Neuronal stem cell (in vitro differentiated cells): ENCODE measurements at regions not wholly inside any gene's neighbourhood (a gene's known extent, or its start where the extent isn't known, plus 50 kb on each side); places are given as distances from the start of the nearest gene placed in this dataset.

Experiments used
- DNase-seq: peaks from one replicate; pipeline ENCODE4 v3.0.0-alpha.2; 2013; ENCODE audit warnings: low spot score
- H2AFZ ChIP-seq: one replicate; pipeline ENCODE4 v1.6.1; 2013; ENCODE audit warnings: mild to moderate bottlenecking, low read length, inconsistent platforms
- H2AK5ac ChIP-seq: 2 replicates; pipeline ENCODE4 v1.6.1; 2013; ENCODE audit warnings: low read depth, mild to moderate bottlenecking, inconsistent platforms, low read length, moderate library complexity, mixed read lengths
- H2BK120ac ChIP-seq: 2 replicates; pipeline ENCODE4 v1.6.1; 2013; ENCODE audit warnings: low read depth, mild to moderate bottlenecking, inconsistent platforms, low read length, moderate library complexity, mixed read lengths
- H2BK12ac ChIP-seq: one replicate; pipeline ENCODE4 v1.6.1; 2013; ENCODE audit warnings: low read length, inconsistent platforms
- H2BK15ac ChIP-seq: 2 replicates; pipeline ENCODE4 v1.6.1; 2013; ENCODE audit warnings: mild to moderate bottlenecking, low read length, inconsistent platforms, mixed read lengths
- H2BK5ac ChIP-seq: one replicate; pipeline ENCODE4 v1.6.1; 2013; ENCODE audit warnings: inconsistent platforms, mild to moderate bottlenecking, low read length, moderate library complexity
- H3K14ac ChIP-seq: one replicate; pipeline ENCODE4 v1.6.1; 2013; ENCODE audit warnings: low read length, inconsistent platforms
- H3K18ac ChIP-seq: 2 replicates; pipeline ENCODE4 v1.6.1; 2013; ENCODE audit warnings: low read length, inconsistent platforms
- H3K23ac ChIP-seq: 2 replicates; pipeline ENCODE4 v1.6.1; 2013; ENCODE audit warnings: low read depth, mild to moderate bottlenecking, mixed read lengths, low read length, inconsistent platforms; ENCODE audit not compliant: poor library complexity
- H3K27ac ChIP-seq: replicated peaks from 3 replicates; pipeline ENCODE4 v1.5.1; 2013; ENCODE audit warnings: low read length, inconsistent platforms
- H3K27me3 ChIP-seq, 3 experiments: 2 replicates each; pipeline ENCODE4 v1.6.1; 2013; ENCODE audit warnings: low read length in 3 of 3, mild to moderate bottlenecking in 2 of 3, inconsistent platforms in 1 of 3, low read depth in 1 of 3, mixed read lengths in 1 of 3, moderate library complexity in 1 of 3; ENCODE audit not compliant: control insufficient read depth in 3 of 3, insufficient read depth in 3 of 3
- H3K36me3 ChIP-seq, 2 donors: replicated peaks in 1 of 2; 2 replicates each; pipeline ENCODE4 v1.6.1; 2013; ENCODE audit warnings: low read length in 2 of 2; ENCODE audit not compliant: control insufficient read depth in 2 of 2, insufficient read depth in 2 of 2
- H3K4ac ChIP-seq: 2 replicates; pipeline ENCODE4 v1.6.1; 2013; ENCODE audit warnings: inconsistent platforms, mild to moderate bottlenecking, low read length, moderate library complexity
- H3K4me1 ChIP-seq, 2 donors: 1 replicate in 1 of 2; 2 replicates in 1 of 2; pipeline ENCODE4 v1.6.1; 2013; ENCODE audit warnings: low read length in 2 of 2, low read depth in 1 of 2; ENCODE audit not compliant: control insufficient read depth in 2 of 2, insufficient read depth in 1 of 2
- H3K4me2 ChIP-seq: one replicate; pipeline ENCODE4 v1.6.1; 2013; ENCODE audit warnings: mild to moderate bottlenecking, low read length, inconsistent platforms; ENCODE audit not compliant: insufficient read depth, poor library complexity, severe bottlenecking
- H3K4me3 ChIP-seq, 2 donors: 2 replicates each; pipeline ENCODE4 v1.5.1; 2013; ENCODE audit warnings: low read length in 2 of 2, mild to moderate bottlenecking in 2 of 2, inconsistent platforms in 1 of 2, moderate library complexity in 1 of 2
- H3K79me1 ChIP-seq: one replicate; pipeline ENCODE4 v1.6.1; 2013; ENCODE audit warnings: low read depth, mild to moderate bottlenecking, inconsistent platforms, low read length, moderate library complexity
- H3K9ac ChIP-seq: one replicate; pipeline ENCODE4 v1.6.1; 2013; ENCODE audit warnings: mild to moderate bottlenecking, low read depth, low read length, inconsistent platforms; ENCODE audit not compliant: poor library complexity
- H3K9me3 ChIP-seq, 2 donors: replicated peaks in 1 of 2; 2 replicates each; pipeline versions ENCODE3 to v1.6.1; 2013; ENCODE audit warnings: low read length in 2 of 2, mild to moderate bottlenecking in 2 of 2, inconsistent platforms in 1 of 2, low read depth in 1 of 2, mixed read lengths in 1 of 2, moderate library complexity in 1 of 2; ENCODE audit not compliant: control insufficient read depth in 2 of 2, insufficient read depth in 1 of 2
- H4K8ac ChIP-seq: one replicate; pipeline ENCODE4 v1.6.1; 2013; ENCODE audit warnings: low read depth, mild to moderate bottlenecking, inconsistent platforms, low read length, moderate library complexity
- H4K91ac ChIP-seq: one replicate; pipeline ENCODE4 v1.6.1; 2013; ENCODE audit warnings: low read length, low read depth, mild to moderate bottlenecking, inconsistent platforms; ENCODE audit not compliant: poor library complexity
- WGBS, 2 donors: extraction: QIAGEN DNeasy Blood & Tissue Kit; methylation state at CpG; one replicate each; pipeline ENCODE4 v1.1.7; 2013; ENCODE audit warnings: missing lambda C conversion rate in 2 of 2, mixed read lengths in 1 of 2; ENCODE audit not compliant: insufficient read length in 2 of 2, insufficient replicate concordance in 1 of 2; ENCODE audit errors: extremely low coverage in 2 of 2; 5-methylcytosine and 5-hydroxymethylcytosine counted together

DNA sequence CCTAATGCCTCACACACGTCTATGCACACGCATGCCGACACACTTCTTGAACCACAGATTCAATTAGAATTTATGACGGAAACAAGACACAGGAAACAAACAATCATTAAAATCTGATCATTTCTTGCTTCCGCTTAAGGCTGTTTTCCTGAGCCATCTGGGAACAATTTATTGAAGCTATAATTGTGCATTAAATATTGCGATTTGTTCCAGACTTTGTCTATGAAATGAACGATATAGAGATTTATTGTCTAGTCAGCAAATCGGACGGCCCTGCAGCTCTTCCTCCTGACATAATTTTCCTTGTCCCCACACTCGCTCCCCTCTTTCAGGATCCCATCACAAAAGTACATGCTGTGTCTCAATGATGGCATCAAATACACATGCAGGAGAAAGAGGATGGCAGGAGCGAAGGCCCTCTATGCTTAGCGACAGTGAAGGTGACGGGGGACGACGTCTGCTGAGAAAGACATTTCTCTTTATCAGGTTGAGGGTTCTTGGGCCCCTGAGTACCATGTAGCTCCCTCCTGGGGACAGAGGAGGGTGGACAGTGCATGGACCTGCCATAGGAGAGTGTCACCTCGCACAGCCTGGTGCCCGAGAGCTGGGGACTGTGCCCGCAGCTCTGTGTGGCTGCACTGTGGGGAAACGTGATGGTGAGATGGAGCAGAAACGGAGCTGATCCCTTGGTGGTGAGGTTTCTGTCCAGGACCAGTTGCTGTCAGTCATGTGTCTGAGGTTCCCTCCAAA, 157.3 kb downstream of the ACKR3 start:
- Histone ChIP-seq H3K4ac (no peak overlapping the region), H3K4me1 (peaks cover 5% of the 10 kb centered on the region in 2 donors), H2AK5ac (no peak overlapping the region), H4K91ac (no peak overlapping the region), H3K9me3 (no peaks in the 10 kb centered on the region), H3K27me3 (no peaks in the 10 kb centered on the region), H2BK5ac (no peak overlapping the region), H3K9ac (no peak overlapping the region), H3K79me1 (no peaks in the 10 kb centered on the region), H4K8ac (no peak overlapping the region), H2BK12ac (no peak overlapping the region), H3K36me3 (no peaks in the 10 kb centered on the region), H2AFZ (no peak overlapping the region), H3K14ac (no peak overlapping the region), H3K27ac (no peak overlapping the region), H2BK120ac (no peak overlapping the region), H3K4me2 (no peak overlapping the region), H3K23ac (no peak overlapping the region), H3K18ac (no peak overlapping the region), H2BK15ac (no peak overlapping the region), H3K4me3 (peak overlapping the region in 1 of 2 donors; percentile 23)
- DNase-seq, result no peak
- WGBS, 2 donors, result no CpG with 5 or more reads among the region's 20 CpGs

DNA sequence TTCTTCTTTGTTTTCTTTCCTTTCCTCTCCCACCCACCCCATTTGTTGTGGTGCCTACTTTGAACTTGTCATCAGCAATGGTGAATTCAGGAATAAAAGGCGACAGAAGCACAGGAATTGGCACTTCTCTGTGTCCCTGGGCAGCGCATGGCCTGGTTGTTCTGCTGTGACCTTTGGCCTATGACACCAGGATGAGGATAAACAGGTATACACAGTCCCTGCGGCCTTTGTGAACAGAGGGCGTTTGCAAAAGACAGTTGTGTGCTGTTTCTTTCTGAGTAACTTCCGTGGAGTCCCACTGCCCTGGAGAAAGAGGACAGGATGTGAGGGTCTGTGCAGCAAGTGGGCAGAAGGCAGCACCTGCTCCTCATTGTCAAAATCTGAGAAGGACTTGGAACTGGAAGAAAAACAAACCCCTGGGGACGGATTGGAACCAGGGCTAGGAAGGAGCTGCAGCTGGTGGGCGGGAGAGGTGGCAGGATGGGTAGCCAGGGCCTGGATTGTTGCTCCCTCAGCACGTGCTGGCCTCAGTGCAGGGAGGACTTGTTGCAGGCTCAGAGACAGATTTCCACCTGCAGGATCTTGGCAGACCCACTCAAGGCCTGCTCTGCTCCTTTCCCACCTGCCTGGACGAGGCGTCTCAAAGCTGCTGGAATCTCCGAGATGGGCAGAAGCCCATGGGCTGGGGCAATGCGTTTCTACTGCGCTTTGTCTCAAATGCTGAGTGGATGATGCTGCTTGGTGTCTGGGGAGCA, 159.5 kb downstream of the ACKR3 start:
- Histone ChIP-seq H3K36me3 (no peaks in the 10 kb centered on the region), H2AK5ac (no peak overlapping the region), H3K23ac (no peak overlapping the region), H2BK5ac (no peak overlapping the region), H3K79me1 (no peaks in the 10 kb centered on the region), H2BK120ac (no peak overlapping the region), H3K4ac (no peak overlapping the region), H3K14ac (no peak overlapping the region), H3K27ac (no peak overlapping the region), H3K18ac (peak overlapping the region; percentile 63), H3K9me3 (no peaks in the 10 kb centered on the region), H4K8ac (no peak overlapping the region), H3K9ac (peak overlapping the region; percentile 6), H3K4me3 (no peak overlapping the region), H3K4me2 (no peak overlapping the region), H2BK15ac (no peak overlapping the region), H3K4me1 (peaks cover 5% of the 10 kb centered on the region in 2 donors), H3K27me3 (no peaks in the 10 kb centered on the region), H2AFZ (peak overlapping the region; percentile 11), H2BK12ac (peak overlapping the region; percentile 30), H4K91ac (no peak overlapping the region)
- no CpG with 5 or more reads among the region's 13 CpGs for WGBS, 2 donors
- DNase-seq, result no peak

DNA sequence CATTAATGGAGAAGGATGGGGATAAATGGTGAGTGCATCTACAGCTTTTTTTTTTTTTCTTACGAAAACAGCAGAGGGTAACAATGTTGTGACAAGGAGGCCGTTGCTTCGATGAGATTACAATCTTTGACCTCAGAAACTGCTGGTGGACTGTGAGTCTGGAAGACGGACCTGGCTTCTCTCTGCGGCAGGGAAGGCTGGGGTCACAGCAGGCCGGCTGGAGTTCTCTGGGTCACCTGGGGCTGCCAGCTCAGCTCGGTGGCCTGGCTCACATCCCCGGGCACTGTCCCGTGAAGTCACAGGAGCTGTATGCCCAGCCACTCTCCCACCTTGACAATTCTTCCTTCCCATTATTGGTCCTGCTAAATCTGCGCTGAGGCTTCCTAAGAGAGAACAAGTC, 160.8 kb downstream of the ACKR3 start:
- Histone ChIP-seq H2BK12ac (no peak overlapping the region), H3K14ac (no peak overlapping the region), H3K36me3 (no peaks in the 10 kb centered on the region), H3K18ac (no peak overlapping the region), H2BK5ac (no peak overlapping the region), H3K27ac (no peak overlapping the region), H3K4me1 (peaks cover 5% of the 10 kb centered on the region in 2 donors), H3K4me3 (no peak overlapping the region), H2AK5ac (no peak overlapping the region), H3K23ac (no peak overlapping the region), H3K4me2 (no peak overlapping the region), H3K4ac (no peak overlapping the region), H2BK15ac (no peak overlapping the region), H3K27me3 (no peaks in the 10 kb centered on the region), H3K9ac (no peak overlapping the region), H4K91ac (no peak overlapping the region), H3K9me3 (no peaks in the 10 kb centered on the region), H2AFZ (no peak overlapping the region), H4K8ac (no peak overlapping the region), H2BK120ac (no peak overlapping the region), H3K79me1 (no peaks in the 10 kb centered on the region)
- no CpG with 5 or more reads among the region's 10 CpGs for WGBS, 2 donors
- no peak for DNase-seq

DNA sequence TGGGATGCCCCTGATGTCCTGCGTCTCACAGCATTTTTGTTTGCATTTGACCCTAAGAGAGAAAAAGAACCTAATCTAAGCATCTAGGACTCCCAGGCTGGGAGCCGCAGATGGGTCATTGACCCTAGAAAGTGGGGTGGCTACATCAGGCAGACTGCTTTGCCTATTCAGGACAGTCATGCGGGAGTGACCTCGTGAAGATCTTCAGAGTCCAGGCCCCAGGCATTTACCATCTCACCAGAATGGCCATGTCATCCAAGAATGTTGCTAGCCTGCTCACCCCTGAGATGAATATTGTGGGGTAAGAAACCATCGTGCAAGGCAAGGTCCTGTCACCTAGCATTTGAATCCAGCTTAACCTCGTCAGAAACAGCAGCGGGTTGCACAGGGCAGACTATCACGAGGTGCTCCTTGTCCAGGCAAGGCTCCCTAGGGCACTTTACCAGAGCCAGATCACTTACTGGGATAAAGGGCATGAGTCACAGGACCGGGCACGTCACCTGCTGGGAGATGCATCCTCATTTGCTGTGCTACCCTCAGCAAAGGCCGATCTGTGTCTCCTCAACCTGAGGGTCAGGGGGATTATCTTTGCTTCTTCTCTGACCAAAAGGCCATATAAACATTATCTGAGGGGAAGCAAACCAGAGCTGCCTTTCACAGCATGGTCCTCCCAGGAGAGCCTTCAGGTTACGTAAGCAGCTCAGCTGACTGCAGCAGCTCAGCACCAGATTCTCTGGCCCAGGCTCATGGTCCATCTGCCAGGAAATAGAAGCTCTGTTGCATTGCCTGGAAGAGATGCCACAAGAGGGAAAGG, 162.3 kb downstream of the ACKR3 start:
- Histone ChIP-seq H3K4me1 (peaks cover 5 to 7% of the 10 kb centered on the region in 2 donors), H2BK12ac (no peak overlapping the region), H3K18ac (no peak overlapping the region), H3K27me3 (no peaks in the 10 kb centered on the region), H2BK5ac (no peak overlapping the region), H3K9ac (no peak overlapping the region), H3K14ac (no peak overlapping the region), H3K4ac (no peak overlapping the region), H3K23ac (no peak overlapping the region), H2BK15ac (no peak overlapping the region), H3K79me1 (no peaks in the 10 kb centered on the region), H2BK120ac (no peak overlapping the region), H2AFZ (no peak overlapping the region), H4K8ac (no peak overlapping the region), H3K9me3 (no peaks in the 10 kb centered on the region), H3K27ac (no peak overlapping the region), H2AK5ac (no peak overlapping the region), H3K4me3 (no peak overlapping the region), H3K36me3 (no peaks in the 10 kb centered on the region), H4K91ac (no peak overlapping the region), H3K4me2 (no peak overlapping the region)
- DNase-seq, result no peak
- no CpG with 5 or more reads among the region's 12 CpGs for WGBS, 2 donors
